H54 (cell line): ENCODE measurements at regions not wholly inside any gene's neighbourhood (a gene's known extent, or its start where the extent isn't known, plus 50 kb on each side); places are given as distances from the start of the nearest gene placed in this dataset.

Experiments
- DNase-seq: peaks from one replicate; pipeline ENCODE4 v3.0.0; 2011; ENCODE audit warnings: low spot score, mixed read lengths; ENCODE audit not compliant: insufficient read length
- FAIRE-seq: peaks from 3 replicates; lab custom pipeline; 2011; peaks lifted over from hg19 to GRCh38; lab: Jason Lieb, UNC
- POLR2A ChIP-seq: IDR thresholded peaks from 2 replicates; pipeline ENCODE4 v1.6.1; 2011; ENCODE audit warnings: low read depth, mild to moderate bottlenecking, low read length

DNA sequence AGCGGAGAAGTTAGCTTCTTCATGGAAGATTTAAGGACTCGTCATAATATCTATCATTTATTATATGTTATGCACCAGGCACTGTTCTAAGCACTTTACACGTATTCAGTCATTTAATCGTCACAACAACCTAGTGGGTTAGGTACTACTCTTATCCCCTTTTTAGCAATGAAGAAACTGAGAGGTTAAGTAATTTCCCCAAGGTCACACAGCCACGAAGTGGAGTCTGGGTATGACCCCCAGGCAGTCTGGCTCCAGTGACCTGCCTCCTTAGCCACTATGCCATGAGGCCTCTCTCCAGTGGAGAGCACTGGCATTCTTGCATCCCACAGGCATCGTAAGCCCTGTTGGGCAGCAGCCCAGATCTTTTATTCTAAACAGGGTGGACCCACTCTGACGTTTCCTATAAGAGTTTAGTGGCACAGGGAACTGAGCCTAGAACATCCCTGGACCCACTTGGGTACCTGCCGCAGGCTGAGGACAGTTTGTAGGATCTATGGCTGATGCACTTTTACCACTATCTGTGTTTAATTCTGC, 123.0 kb downstream of the NAV1 start:
- DNase-seq (no peak), FAIRE-seq (no peak)
- TF ChIP-seq POLR2A: no peak

DNA sequence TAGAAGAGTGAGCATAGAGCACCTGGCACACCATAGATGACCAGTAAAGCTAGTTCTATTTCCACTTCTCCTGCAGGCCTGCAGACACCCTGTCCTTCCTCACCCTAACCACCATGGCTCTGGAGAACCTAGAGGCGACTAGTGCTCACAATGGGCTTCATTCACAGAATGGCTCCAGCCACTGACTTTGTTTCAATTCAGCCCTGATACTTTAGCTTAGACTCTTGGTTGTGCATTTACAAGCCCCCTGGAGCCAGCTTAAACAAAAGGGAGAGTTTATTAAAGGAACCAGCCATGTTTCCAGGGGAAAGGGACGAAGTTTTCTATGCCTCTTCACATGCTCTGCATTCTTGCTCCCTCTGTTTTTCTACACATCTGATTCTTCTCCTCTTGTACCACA, 123.7 kb downstream of the NAV1 start:
- TF ChIP-seq POLR2A: no peak
- DNase-seq: no peak
- no peak for FAIRE-seq

DNA sequence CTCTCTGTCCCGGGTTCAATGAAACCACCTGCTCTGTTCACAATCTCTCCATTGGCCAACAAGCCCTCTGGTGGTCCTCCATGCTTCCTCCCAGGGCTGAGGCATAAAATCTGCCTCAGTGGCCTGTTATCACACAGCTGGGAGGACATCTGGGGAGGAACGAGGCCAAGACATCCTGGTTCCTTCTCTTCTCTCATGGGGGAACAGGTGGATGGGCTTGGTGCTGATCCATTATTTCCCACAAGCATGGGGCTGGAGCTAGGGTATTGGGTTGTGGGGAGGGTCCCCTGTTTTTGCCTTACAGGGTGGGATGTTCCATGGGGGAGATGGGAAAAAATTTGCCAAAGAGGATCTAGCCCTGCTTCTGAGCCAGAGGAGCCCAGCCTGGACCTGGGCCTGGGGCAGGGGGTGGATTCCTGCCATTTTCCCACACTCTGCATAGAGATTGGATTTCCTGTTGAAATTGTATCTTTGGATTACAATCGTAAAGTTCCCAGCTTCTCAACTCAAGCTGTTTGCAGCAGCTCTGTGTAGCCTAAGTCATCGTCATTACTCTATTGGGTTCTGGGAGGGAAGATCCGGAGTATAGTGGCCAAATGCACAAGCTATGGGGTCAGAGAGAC, 124.7 kb downstream of the NAV1 start:
- TF ChIP-seq POLR2A: no peak
- DNase-seq (no peak), FAIRE-seq (no peak)

DNA sequence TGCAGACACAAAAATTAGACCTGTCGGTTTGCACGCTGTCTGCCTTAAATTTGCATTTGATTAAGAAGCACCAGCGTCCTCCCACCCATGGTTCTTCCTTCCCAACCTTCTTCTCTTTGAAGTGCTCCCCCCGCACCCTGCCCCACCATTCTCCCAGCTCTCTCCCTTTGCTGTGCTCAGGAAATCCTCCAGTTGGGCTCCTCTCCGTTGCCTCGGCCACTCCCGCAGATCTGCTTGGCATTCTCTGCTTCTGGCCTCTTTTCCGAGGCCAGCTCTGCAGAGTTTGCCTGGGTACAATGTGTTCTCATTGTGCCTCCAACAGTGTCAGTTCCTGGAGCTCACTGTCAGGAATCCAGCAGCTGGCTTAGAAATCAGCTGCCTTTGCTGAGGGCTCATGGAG, 126.1 kb downstream of the NAV1 start:
- DNase-seq (no peak), FAIRE-seq (no peak)
- TF ChIP-seq POLR2A: no peak

DNA sequence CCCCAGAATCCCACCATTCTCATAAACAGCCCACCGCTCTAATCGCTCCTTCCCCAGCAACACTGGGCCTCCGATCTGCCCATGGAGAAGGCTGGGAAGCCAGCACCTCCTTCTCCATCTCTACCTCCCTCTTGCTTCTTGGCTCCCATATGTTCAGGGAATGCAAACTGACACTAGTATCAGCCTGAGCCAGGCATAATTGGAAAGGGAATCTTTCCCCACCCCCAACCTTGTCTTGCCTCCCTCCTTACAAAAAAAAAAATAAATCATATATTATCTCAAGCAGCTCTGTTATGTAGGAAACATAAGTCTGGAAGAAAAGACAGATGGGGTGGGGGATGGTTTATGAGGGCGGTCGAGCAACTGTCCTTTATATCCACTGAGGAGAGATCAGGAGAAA, 127.2 kb downstream of the NAV1 start:
- no peak for TF ChIP-seq POLR2A
- DNase-seq: no peak
- FAIRE-seq: no peak

DNA sequence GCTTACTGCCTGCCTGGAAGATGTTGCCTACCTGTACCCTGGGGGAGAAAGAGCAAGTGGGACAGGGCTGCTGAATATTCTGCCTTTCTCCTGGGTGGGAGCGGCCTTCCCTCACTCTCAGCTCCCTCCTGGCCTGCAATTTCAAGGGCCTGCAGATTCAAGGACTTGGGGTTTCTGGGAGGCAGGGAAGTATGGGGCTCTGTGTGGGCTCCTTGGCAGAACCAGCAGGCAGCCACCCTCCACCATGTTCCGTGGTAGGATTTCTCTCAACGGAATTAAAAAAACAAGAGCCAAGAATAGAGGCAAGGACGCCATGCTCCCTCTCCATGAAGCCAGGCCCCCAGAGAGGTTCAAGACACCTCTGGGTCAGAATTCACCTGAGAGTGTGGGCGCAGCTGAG, 127.7 kb downstream of the NAV1 start:
- FAIRE-seq: no peak
- no peak for TF ChIP-seq POLR2A

DNA sequence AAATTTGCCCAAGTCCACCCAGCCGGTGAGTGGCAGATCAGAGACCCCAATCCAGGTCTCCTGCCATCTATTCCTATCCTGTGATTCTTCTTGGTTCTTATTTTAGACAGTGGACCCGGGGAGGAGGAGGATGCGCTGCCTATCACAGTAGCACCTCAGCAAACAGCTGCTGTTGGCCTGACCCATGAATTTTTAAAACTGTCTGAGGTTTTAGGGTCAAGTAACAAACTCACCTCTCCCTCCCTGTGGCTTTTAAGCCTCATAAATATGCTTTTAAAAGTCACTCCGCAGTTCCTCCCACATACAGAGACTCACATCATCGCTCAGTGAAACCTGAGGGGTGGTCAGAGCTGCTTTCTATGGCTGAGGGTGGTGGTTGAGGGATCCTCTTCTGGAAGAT, 128.6 kb downstream of the NAV1 start:
- no peak for FAIRE-seq
- no peak for DNase-seq
- no peak for TF ChIP-seq POLR2A

More for the DNA sequence above, 127.7 kb downstream of the NAV1 start:
- DNase-seq: no peak

DNA sequence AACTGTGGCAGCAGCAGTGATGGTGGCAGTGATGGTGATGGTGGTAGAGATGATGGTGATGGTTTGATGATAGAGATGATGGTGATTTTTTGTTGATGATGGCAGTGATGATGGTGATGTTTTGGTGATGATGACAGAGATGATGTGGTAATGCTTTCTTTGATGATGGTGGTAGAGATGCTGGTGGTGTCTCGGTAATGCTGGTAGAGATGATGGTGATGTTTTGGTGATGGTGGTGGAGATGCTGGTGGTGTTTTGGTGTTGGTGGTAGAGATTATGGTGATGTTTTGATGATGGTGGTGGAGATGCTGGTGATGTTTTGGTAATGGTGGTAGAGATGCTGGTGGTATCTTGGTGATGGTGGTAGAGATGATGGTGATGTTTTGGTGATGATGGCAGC, 131.6 kb downstream of the NAV1 start:
- no peak for TF ChIP-seq POLR2A
- DNase-seq (no peak), FAIRE-seq (no peak)

DNA sequence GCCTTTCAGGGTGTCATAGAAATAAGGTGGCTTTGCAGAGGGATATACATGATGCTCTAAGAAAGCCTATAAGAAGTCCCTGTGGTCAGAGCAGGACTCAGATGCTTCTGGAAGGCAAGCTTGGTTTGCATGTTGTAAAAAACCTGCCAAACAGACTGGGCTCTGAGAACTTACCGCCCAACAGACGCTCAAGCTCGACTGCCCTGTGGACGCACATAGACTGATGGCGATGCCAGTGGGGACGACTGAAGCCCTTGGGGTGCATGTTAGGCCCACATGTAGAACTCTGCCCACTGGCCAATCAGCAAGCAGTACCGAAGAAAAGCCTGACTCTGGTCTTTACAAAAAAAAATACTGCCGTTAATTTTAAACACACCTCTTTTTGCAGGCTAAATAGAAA, 133.8 kb downstream of the NAV1 start:
- TF ChIP-seq POLR2A: no peak
- DNase-seq (no peak), FAIRE-seq (no peak)

DNA sequence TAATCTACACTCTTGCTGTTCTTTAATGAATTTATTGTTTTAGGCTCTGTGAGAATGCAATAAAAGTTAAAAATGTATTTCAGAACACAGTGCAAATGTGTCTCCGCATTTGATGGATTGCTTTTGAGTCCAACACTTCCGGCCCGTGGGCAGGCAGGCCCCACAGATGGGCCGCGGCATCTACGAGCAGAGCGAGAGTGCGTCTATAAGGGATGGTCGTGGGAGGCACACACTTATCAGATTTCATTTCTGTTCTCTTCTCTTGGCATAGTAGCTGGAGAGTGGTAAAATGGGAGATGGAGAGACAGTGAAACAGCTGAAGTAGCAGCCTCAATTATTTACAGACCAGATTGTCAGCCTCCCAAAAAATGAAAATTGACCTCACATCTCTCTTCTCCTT, 134.2 kb downstream of the NAV1 start:
- FAIRE-seq (no peak), DNase-seq (no peak)
- TF ChIP-seq POLR2A: no peak

DNA sequence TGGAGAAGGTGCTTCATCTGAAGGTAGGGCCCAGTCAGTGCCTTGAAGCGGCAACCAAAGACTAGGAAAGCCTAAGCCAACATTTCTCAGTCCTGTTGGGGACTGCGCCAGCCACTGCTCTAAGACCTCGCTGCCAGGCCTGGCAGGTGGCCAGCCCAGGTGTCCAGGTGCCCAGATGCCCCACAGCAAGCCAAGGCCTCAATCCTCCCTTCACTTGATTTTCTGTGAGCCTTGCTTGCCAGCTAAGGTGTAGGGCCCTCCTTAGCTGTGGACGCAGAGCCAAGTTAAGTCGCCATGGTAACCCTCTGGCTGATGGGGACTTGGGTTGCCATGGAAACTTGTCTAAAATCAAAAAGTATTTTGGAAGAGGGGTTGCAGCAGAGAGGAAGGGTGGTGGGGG, 135.0 kb downstream of the NAV1 start:
- no peak for TF ChIP-seq POLR2A
- no peak for FAIRE-seq
- DNase-seq: no peak

DNA sequence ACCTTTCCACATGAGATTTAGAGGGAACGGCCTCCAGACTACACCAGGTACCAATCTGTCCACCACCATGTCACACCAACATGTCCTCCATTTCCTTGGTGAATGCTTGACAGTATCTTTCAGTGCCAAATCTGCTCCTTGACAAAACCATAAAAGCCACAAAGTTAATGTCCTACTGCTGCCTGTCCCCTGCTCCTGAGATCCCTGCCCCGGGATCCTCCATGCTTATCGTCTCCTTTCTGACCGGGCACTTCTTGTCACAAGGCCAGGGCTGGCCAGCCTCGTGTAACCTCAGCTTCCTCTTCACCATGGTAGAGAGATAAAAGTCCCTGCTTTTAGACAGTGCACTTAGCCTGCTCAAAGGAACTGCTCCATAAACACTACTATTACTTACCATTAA, 136.2 kb downstream of the NAV1 start:
- no peak for FAIRE-seq
- no peak for DNase-seq

DNA sequence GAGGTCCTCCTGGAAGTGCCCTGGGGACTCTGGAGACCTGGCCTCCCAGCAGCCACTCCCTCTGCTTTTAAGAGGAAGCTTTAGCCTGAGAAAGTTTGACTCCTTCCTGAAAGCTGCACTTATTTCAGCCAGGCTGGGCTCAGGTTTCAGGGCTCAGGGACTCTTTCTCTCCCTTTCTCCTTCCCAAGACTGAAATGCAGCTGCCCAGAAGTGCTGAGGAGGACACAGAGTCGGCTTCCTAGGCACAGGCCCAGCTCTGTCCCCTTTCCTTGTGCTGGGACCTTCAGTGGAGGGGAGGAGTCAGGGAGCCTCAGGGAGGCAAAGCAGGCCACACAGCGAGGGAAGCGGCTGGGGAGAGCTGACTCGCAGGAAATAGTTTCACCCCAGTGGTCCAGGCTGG, 137.3 kb downstream of the NAV1 start:
- peak; percentile 48 for DNase-seq
- TF ChIP-seq POLR2A: no peak
- no peak for FAIRE-seq

More for the DNA sequence above, 136.2 kb downstream of the NAV1 start:
- TF ChIP-seq POLR2A: no peak

DNA sequence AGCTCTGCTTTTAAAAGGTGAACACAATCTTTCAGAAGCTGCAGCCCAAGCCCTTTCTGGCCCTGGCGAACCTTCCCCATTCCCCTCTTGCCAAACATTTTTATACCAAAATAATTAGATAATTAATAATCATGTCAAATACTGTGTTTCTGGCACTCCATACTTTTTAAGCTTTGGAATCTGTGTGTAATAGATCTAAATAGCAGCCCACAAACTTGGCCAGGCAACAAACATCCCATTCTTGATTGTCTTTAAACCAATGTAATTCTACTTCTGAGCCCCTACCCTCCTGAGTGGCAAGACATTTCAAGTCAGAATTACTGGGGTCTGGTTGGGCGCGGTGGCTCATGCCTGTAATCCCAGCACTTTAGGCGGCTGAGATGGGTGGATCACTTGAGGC, 137.7 kb downstream of the NAV1 start:
- DNase-seq: no peak
- TF ChIP-seq POLR2A: no peak
- no peak for FAIRE-seq
